ENCODE measurements at regions not wholly inside any gene's neighbourhood (a gene's known extent, or its start where the extent isn't known, plus 50 kb on each side); places are given as distances from the start of the nearest gene placed in this dataset.

DNA sequence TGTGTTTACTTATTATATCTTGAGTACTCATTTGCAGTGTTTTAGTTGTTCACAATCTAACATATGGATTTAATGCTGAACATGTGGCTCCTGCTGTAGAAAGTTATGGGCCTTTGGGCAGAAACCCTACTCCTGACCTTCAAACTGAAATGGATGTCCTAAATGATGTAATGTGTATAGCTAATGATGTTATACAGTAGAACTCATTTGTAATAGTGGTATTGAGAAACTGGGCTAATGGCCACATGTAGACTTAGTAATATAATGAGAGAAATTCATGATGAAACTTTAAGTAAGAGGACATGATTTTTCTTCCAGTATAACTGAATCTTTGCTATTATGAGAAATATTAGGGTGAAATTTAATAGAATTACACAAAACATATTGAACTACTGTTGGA, 121.3 kb upstream of the PTPRK start:
- no peaks in the 10 kb centered on the region for H3K9me3 ChIP-seq (ENCODE audit: low read depth, low read length, poor library complexity, severe bottlenecking)
- ChIA-PET CTCF (no interaction called here), POLR2A (ENCODE audit: low non-redundant PET) (no interaction called here)
- DNase-seq (ENCODE audit: low spot score) = no peak
- H3K36me3 ChIP-seq (ENCODE audit: insufficient read depth, low read length, poor library complexity, severe bottlenecking) = no peaks in the 10 kb centered on the region
- TF ChIP-seq CTCF (conservative IDR thresholded peaks at IDR 0.05; ENCODE audit: low read depth, low read length) (no peak), EZH2 (IDR thresholded peaks at IDR 0.05; ENCODE audit: borderline replicate concordance, low read depth, low read length, poor library complexity, severe bottlenecking) (no peak)
- BruUV-seq (replicated peaks) = no TSS peak
- intact Hi-C loops (cut with micrococcal nuclease; ENCODE audit: unreplicated experiment) = no loop called here
- no peak overlapping the region for H3K4me3 ChIP-seq (ENCODE audit: low read depth, low read length, poor library complexity, severe bottlenecking)
- H3K27ac ChIP-seq (ENCODE audit: low read depth, low read length, poor library complexity, severe bottlenecking) = no peak overlapping the region
- H3K27me3 ChIP-seq (replicated peaks; ENCODE audit: insufficient read depth, low read depth, low read length, poor library complexity) = no peaks in the 10 kb centered on the region
- H3K4me1 ChIP-seq (ENCODE audit: insufficient read depth, low read length, poor library complexity, severe bottlenecking) = no peaks in the 10 kb centered on the region

GRCh38 chr6:128638817-128639216, 118.4 kb upstream of the PTPRK start:
- DNase-seq (ENCODE audit: low spot score) = no peak
- Histone ChIP-seq H3K4me3 (ENCODE audit: low read depth, low read length, poor library complexity, severe bottlenecking) (no peak overlapping the region), H3K9me3 (ENCODE audit: low read depth, low read length, poor library complexity, severe bottlenecking) (no peaks in the 10 kb centered on the region), H3K27me3 (replicated peaks; ENCODE audit: insufficient read depth, low read depth, low read length, poor library complexity) (no peaks in the 10 kb centered on the region), H3K36me3 (ENCODE audit: insufficient read depth, low read length, poor library complexity, severe bottlenecking) (no peaks in the 10 kb centered on the region), H3K27ac (ENCODE audit: low read depth, low read length, poor library complexity, severe bottlenecking) (no peak overlapping the region), H3K4me1 (ENCODE audit: insufficient read depth, low read length, poor library complexity, severe bottlenecking) (no peaks in the 10 kb centered on the region)
- ChIA-PET CTCF (no interaction called here), POLR2A (ENCODE audit: low non-redundant PET) (no interaction called here)
- BruUV-seq (replicated peaks) = no TSS peak
- TF ChIP-seq EZH2 (IDR thresholded peaks at IDR 0.05; ENCODE audit: borderline replicate concordance, low read depth, low read length, poor library complexity, severe bottlenecking) = no peak
- TF ChIP-seq CTCF (conservative IDR thresholded peaks at IDR 0.05; ENCODE audit: low read depth, low read length) = no peak
- intact Hi-C loops (cut with micrococcal nuclease; ENCODE audit: unreplicated experiment) = no loop called here

DNA sequence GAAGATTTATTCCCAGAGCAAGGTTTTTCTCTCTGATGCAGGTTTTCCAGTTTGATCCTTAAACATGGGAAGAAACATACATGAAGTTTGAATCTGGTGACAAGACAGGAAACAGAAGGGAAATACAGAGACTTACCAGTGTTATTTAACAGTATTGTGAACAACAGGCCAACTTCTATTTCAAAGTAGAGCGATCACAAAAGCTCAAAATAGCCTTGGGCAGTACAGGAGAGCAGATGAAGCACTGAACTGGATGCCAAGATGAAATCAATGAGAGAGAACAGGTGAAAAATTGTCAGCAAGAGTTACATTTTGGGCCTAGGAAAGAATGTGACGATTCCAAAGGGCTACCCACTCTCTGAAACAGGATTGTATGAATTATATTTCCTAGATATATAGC, 114.8 kb upstream of the PTPRK start:
- H3K27me3 ChIP-seq (replicated peaks; ENCODE audit: insufficient read depth, low read depth, low read length, poor library complexity) = no peaks in the 10 kb centered on the region
- intact Hi-C loops (cut with micrococcal nuclease; ENCODE audit: unreplicated experiment) = no loop called here
- no peaks in the 10 kb centered on the region for H3K9me3 ChIP-seq (ENCODE audit: low read depth, low read length, poor library complexity, severe bottlenecking)
- ChIA-PET POLR2A (ENCODE audit: low non-redundant PET) (no interaction called here), CTCF (no interaction called here)
- no peak for TF ChIP-seq CTCF (conservative IDR thresholded peaks at IDR 0.05; ENCODE audit: low read depth, low read length)
- TF ChIP-seq EZH2 (IDR thresholded peaks at IDR 0.05; ENCODE audit: borderline replicate concordance, low read depth, low read length, poor library complexity, severe bottlenecking) = no peak
- no TSS peak for BruUV-seq (replicated peaks)
- no peak for DNase-seq (ENCODE audit: low spot score)
- H3K4me3 ChIP-seq (ENCODE audit: low read depth, low read length, poor library complexity, severe bottlenecking) = no peak overlapping the region
- H3K4me1 ChIP-seq (ENCODE audit: insufficient read depth, low read length, poor library complexity, severe bottlenecking) = no peaks in the 10 kb centered on the region
- no peaks in the 10 kb centered on the region for H3K36me3 ChIP-seq (ENCODE audit: insufficient read depth, low read length, poor library complexity, severe bottlenecking)
- H3K27ac ChIP-seq (ENCODE audit: low read depth, low read length, poor library complexity, severe bottlenecking) = no peak overlapping the region

Measured in A673 (cell line).